Ishikawa (cell line): ENCODE measurements at regions not wholly inside any gene's neighbourhood (a gene's known extent, or its start where the extent isn't known, plus 50 kb on each side); places are given as distances from the start of the nearest gene placed in this dataset.

ENCODE experiments used
- FOXM1 ChIP-seq: IDR thresholded peaks from 2 replicates; pipeline ENCODE4 v1.6.1; 2012; ENCODE audit warnings: low read depth, borderline replicate concordance
- MAX ChIP-seq: IDR thresholded peaks from 2 replicates; pipeline ENCODE4 v1.6.1; 2012
- RAD21 ChIP-seq: IDR thresholded peaks from 2 replicates; pipeline ENCODE4 v1.6.1; 2012; ENCODE audit warnings: low read depth
- REST ChIP-seq: IDR thresholded peaks from 2 replicates; pipeline ENCODE4 v1.6.1; 2012; ENCODE audit warnings: low read depth, mild to moderate bottlenecking
- TAF1 ChIP-seq: IDR thresholded peaks from 2 replicates; pipeline ENCODE4 v1.6.1; 2012; ENCODE audit warnings: low read depth, mild to moderate bottlenecking
- USF1 ChIP-seq: IDR thresholded peaks from 2 replicates; pipeline ENCODE4 v1.6.1; 2012

DNA sequence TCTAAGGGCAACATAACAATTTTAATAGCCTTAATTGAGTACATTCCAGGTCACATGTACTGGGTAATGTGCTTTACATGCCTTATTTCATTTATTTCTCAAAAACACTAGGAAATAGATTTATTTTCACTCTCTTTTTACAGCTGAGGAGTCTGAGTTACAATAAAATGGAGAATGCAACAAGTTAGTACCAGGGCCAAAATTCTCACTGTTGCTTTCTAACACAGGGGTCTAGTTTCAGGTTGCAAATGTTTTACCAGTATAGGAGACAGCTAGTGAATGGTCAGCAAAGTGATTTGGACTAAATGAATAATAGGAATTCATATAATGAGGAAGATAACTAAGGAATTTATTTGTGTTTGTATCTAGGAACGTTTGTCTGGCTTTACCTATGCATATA, 137.3 kb downstream of the RASSF9 start:
- TF ChIP-seq RAD21 (no peak), MAX (no peak), USF1 (no peak), FOXM1 (no peak), TAF1 (no peak), REST (no peak)
